NB4 (cell line): ENCODE measurements at regions not wholly inside any gene's neighbourhood (a gene's known extent, or its start where the extent isn't known, plus 50 kb on each side); places are given as distances from the start of the nearest gene placed in this dataset.

Experiments
- CTCF ChIP-seq: IDR thresholded peaks from one replicate; pipeline ENCODE4 v1.5.1; 2012; ENCODE audit warnings: low read depth, low read length
- MAX ChIP-seq: IDR thresholded peaks from 2 replicates; pipeline ENCODE4 v1.6.1; 2011; ENCODE audit warnings: low read depth, low read length
- POLR2A ChIP-seq: IDR thresholded peaks from 2 replicates; pipeline ENCODE4 v1.6.1; 2011; ENCODE audit warnings: mild to moderate bottlenecking; ENCODE audit not compliant: insufficient read length; ENCODE audit errors: extremely low read depth

- no peak for TF ChIP-seq CTCF
- no peak for TF ChIP-seq POLR2A
- no peak for TF ChIP-seq MAX
These were observed 292.6 kb upstream of the DPH6 start for GRCh38 chr15:35838424-35839111.
